UCSD-AML1 (cell line): ENCODE measurements at regions not wholly inside any gene's neighbourhood (a gene's known extent, or its start where the extent isn't known, plus 50 kb on each side); places are given as distances from the start of the nearest gene placed in this dataset.
"Not testable (repeated sequence)": the region's sequence is repeated elsewhere in the genome, so short reads cannot be mapped to it uniquely, and the experiment has no call there.

ENCODE experiments used
- DNase-seq: peaks from one replicate; lab custom pipeline; 2025; ENCODE audit not compliant: unreplicated experiment; lab: John Stamatoyannopoulos, UW

GRCh38 chr13:107827840-107828549 lies 387.3 kb downstream of the LIG4 start:
- DNase-seq: no peak

GRCh38 chr13:107824635-107825034 lies 390.7 kb downstream of the LIG4 start:
- DNase-seq: no peak

GRCh38 chr13:107822006-107822405 lies 393.3 kb downstream of the LIG4 start:
- no peak for DNase-seq

GRCh38 chr13:107821492-107821891 lies 393.8 kb downstream of the LIG4 start:
- DNase-seq: no peak

GRCh38 chr13:107819071-107819470 lies 396.3 kb downstream of the LIG4 start:
- DNase-seq: no peak

GRCh38 chr13:107817647-107818287 lies 397.6 kb downstream of the LIG4 start:
- no peak for DNase-seq

GRCh38 chr13:107812014-107812412 lies 403.3 kb downstream of the LIG4 start:
- DNase-seq: no peak

- DNase-seq: no peak
These were observed 403.9 kb downstream of the LIG4 start for GRCh38 chr13:107811233-107812013.

- DNase-seq: no peak
These were observed 406.2 kb downstream of the LIG4 start for GRCh38 chr13:107809125-107809524.

- no peak for DNase-seq
These were observed 406.9 kb downstream of the LIG4 start for GRCh38 chr13:107808389-107808788.

- DNase-seq: no peak
These were observed 407.8 kb downstream of the LIG4 start for GRCh38 chr13:107807306-107808073.

GRCh38 chr13:107806726-107807125 lies 408.6 kb downstream of the LIG4 start:
- no peak for DNase-seq

- DNase-seq: no peak
These were observed 411.4 kb downstream of the LIG4 start for GRCh38 chr13:107803822-107804495.

GRCh38 chr13:107801621-107802020 lies 413.7 kb downstream of the LIG4 start:
- no peak for DNase-seq

- DNase-seq: no peak
These were observed 416.3 kb downstream of the LIG4 start for GRCh38 chr13:107799001-107799400.

- DNase-seq: no peak
These were observed 424.9 kb downstream of the LIG4 start for GRCh38 chr13:107790397-107790796.

- DNase-seq: no peak
These were observed 426.7 kb downstream of the LIG4 start for GRCh38 chr13:107788464-107789165.

GRCh38 chr13:107782646-107783045 lies 432.7 kb downstream of the LIG4 start:
- not testable (repeated sequence) for DNase-seq

- DNase-seq: no peak
These were observed 437.2 kb downstream of the LIG4 start for GRCh38 chr13:107778094-107778493.

GRCh38 chr13:107770541-107770940 lies 444.8 kb downstream of the LIG4 start:
- DNase-seq: no peak
